IMR-90 (cell line): ENCODE measurements at regions not wholly inside any gene's neighbourhood (a gene's known extent, or its start where the extent isn't known, plus 50 kb on each side); places are given as distances from the start of the nearest gene placed in this dataset.

ENCODE experiments used
- ATAC-seq: fragments of 200-7000 bp; cut with Tn5 transposase; 2 replicates; pipeline ENCODE4 v1.9.1; 2020; ENCODE audit warnings: low read depth, mild to moderate bottlenecking, moderate library complexity
- BruUV-seq: library from RNA; stranded (reverse); fragments of 400-500 nt; replicated peaks from 2 replicates; lab custom pipeline; 2021; lab: Mats Ljungman, UMichigan
- CTCF ChIA-PET: fragments of 300-600 bp; formaldehyde crosslinking; extraction: SDS; loops from one replicate; lab custom pipeline; 2021; ENCODE audit warnings: antibody characterized with exemption; lab: Yijun Ruan, JAX
- POLR2A ChIA-PET: fragments of 300-600 bp; sonication (Branson Sonifier 250); formaldehyde crosslinking; loops from one replicate; lab custom pipeline; 2022; ENCODE audit warnings: antibody characterized with exemption; ENCODE audit not compliant: unreplicated experiment; lab: Charles Lee
- DNase-seq: peaks from one replicate; pipeline ENCODE4 v3.0.0; 2013
- H2AFZ ChIP-seq: replicated peaks from 2 replicates; pipeline ENCODE3; 2013; ENCODE audit warnings: low read length, mild to moderate bottlenecking; ENCODE audit not compliant: poor library complexity
- H2AK5ac ChIP-seq: 2 replicates; pipeline ENCODE4 v1.6.1; 2013; ENCODE audit warnings: low read depth, low read length, inconsistent platforms
- H2AK9ac ChIP-seq: replicated peaks from 2 replicates; pipeline ENCODE3; 2013; ENCODE audit warnings: mild to moderate bottlenecking, low read depth, low read length, moderate library complexity; ENCODE audit not compliant: poor library complexity
- H2BK120ac ChIP-seq: 2 replicates; pipeline ENCODE4 v1.6.1; 2013; ENCODE audit warnings: low read depth, low read length, inconsistent platforms
- H2BK15ac ChIP-seq: 3 replicates; pipeline ENCODE4 v1.6.1; 2013; ENCODE audit warnings: low read depth, low read length, inconsistent platforms
- H2BK20ac ChIP-seq: 2 replicates; pipeline ENCODE4 v1.6.1; 2013; ENCODE audit warnings: low read depth, mild to moderate bottlenecking, inconsistent platforms, low read length, moderate library complexity
- H2BK5ac ChIP-seq: 2 replicates; pipeline ENCODE4 v1.6.1; 2013; ENCODE audit warnings: mild to moderate bottlenecking, low read depth, low read length, inconsistent platforms; ENCODE audit not compliant: poor library complexity, severe bottlenecking
- H3K14ac ChIP-seq: replicated peaks from 2 replicates; pipeline ENCODE4 v1.6.1; 2013; ENCODE audit warnings: low read depth, low read length, inconsistent platforms
- H3K18ac ChIP-seq: 2 replicates; pipeline ENCODE4 v1.6.1; 2013; ENCODE audit warnings: low read depth, low read length, control low read depth
- H3K23ac ChIP-seq: 2 replicates; pipeline ENCODE4 v1.6.1; 2013; ENCODE audit warnings: low read depth, low read length, inconsistent platforms
- H3K27ac ChIP-seq: 2 replicates; pipeline ENCODE4 v1.5.1; 2013; ENCODE audit warnings: mild to moderate bottlenecking, control low read depth, low read length; ENCODE audit not compliant: insufficient read depth
- H3K27me3 ChIP-seq: 2 replicates; pipeline ENCODE4 v1.6.1; 2013; ENCODE audit warnings: low read length; ENCODE audit not compliant: control insufficient read depth, insufficient read depth
- H3K36me3 ChIP-seq: 2 replicates; pipeline ENCODE4 v1.6.1; 2013; ENCODE audit warnings: low read length, mixed read lengths; ENCODE audit not compliant: control insufficient read depth, insufficient read depth
- H3K4ac ChIP-seq: 2 replicates; pipeline ENCODE4 v1.6.1; 2013; ENCODE audit warnings: low read depth, low read length, inconsistent platforms
- H3K4me1 ChIP-seq: 2 replicates; pipeline ENCODE4 v1.6.1; 2013; ENCODE audit warnings: low read length, mixed read lengths; ENCODE audit not compliant: control insufficient read depth, insufficient read depth
- H3K4me2 ChIP-seq: 2 replicates; pipeline ENCODE4 v1.6.1; 2013; ENCODE audit warnings: low read depth, mild to moderate bottlenecking, control low read depth, low read length, moderate library complexity
- H3K4me3 ChIP-seq: 2 replicates; pipeline ENCODE4 v1.5.1; 2013; ENCODE audit warnings: low read depth, mild to moderate bottlenecking, control low read depth, low read length, moderate library complexity; ENCODE audit not compliant: insufficient read depth
- H3K56ac ChIP-seq: 2 replicates; pipeline ENCODE4 v1.6.1; 2013; ENCODE audit warnings: low read length, inconsistent platforms; ENCODE audit not compliant: insufficient read depth; ENCODE audit errors: extremely low read depth
- H3K79me1 ChIP-seq, 2 experiments: 2 replicates each; pipeline ENCODE4 v1.6.1; 2013; ENCODE audit warnings: low read length in 2 of 2, inconsistent platforms in 1 of 2, low read depth in 1 of 2
- H3K9ac ChIP-seq: 2 replicates; pipeline ENCODE4 v1.6.1; 2013; ENCODE audit warnings: low read depth, low read length, control low read depth
- H3K9me1 ChIP-seq: 2 replicates; pipeline ENCODE4 v1.6.1; 2013; ENCODE audit warnings: low read length, inconsistent platforms; ENCODE audit not compliant: insufficient read depth
- H3K9me3 ChIP-seq: 2 replicates; pipeline ENCODE4 v1.6.1; 2013; ENCODE audit warnings: low read length; ENCODE audit not compliant: control insufficient read depth, insufficient read depth
- H4K20me1 ChIP-seq: 2 replicates; pipeline ENCODE4 v1.6.1; 2013; ENCODE audit warnings: low read length, inconsistent platforms; ENCODE audit not compliant: insufficient read depth
- H4K5ac ChIP-seq: 2 replicates; pipeline ENCODE4 v1.6.1; 2013; ENCODE audit warnings: mild to moderate bottlenecking, low read depth, low read length, control low read depth
- H4K8ac ChIP-seq, 2 experiments: 2 replicates each; pipeline ENCODE4 v1.6.1; 2013; ENCODE audit warnings: low read depth in 2 of 2, low read length in 2 of 2, control low read depth in 1 of 2, inconsistent platforms in 1 of 2
- H4K91ac ChIP-seq: 2 replicates; pipeline ENCODE4 v1.6.1; 2013; ENCODE audit warnings: low read depth, low read length, inconsistent platforms; ENCODE audit not compliant: insufficient read depth
- BHLHE40 ChIP-seq: fragments of 150-350 bp; IDR thresholded peaks from 2 replicates; pipeline ENCODE4 v1.6.1; 2016; ENCODE audit warnings: mild to moderate bottlenecking, low read depth, low read length
- CEBPB ChIP-seq: IDR thresholded peaks from 2 replicates; pipeline ENCODE4 v1.6.1; 2012; ENCODE audit warnings: low read depth, low read length, improper control_type of control experiment
- CHD1 ChIP-seq: IDR thresholded peaks from 2 replicates; pipeline ENCODE4 v1.6.1; 2012; ENCODE audit warnings: low read depth, low read length, improper control_type of control experiment
- CTCF ChIP-seq: conservative IDR thresholded peaks from 2 replicates; pipeline ENCODE4 v1.5.1; 2012; ENCODE audit warnings: mild to moderate bottlenecking, low read depth, low read length, improper control_type of control experiment
- ELK1 ChIP-seq: fragments of 150-350 bp; IDR thresholded peaks from 2 replicates; pipeline ENCODE4 v1.6.1; 2016; ENCODE audit warnings: low read depth, mild to moderate bottlenecking, low read length, moderate library complexity, borderline replicate concordance
- FOS ChIP-seq: fragments of 150-350 bp; IDR thresholded peaks from 2 replicates; pipeline ENCODE4 v1.6.1; 2016; ENCODE audit warnings: low read depth, low read length
- MAFK ChIP-seq: IDR thresholded peaks from 2 replicates; pipeline ENCODE4 v1.6.1; 2012; ENCODE audit warnings: low read depth, low read length, improper control_type of control experiment
- MAZ ChIP-seq: IDR thresholded peaks from 2 replicates; pipeline ENCODE4 v1.6.1; 2012; ENCODE audit warnings: low read depth, mild to moderate bottlenecking, low read length, improper control_type of control experiment, moderate library complexity, borderline replicate concordance
- MXI1 ChIP-seq: IDR thresholded peaks from 2 replicates; pipeline ENCODE4 v1.6.1; 2012; ENCODE audit warnings: low read depth, mild to moderate bottlenecking, low read length, moderate library complexity, borderline replicate concordance
- NFE2L2 ChIP-seq: fragments of 150-350 bp; IDR thresholded peaks from 2 replicates; pipeline ENCODE4 v1.6.1; 2016; ENCODE audit warnings: low read depth, mild to moderate bottlenecking, low read length
- POLR2A ChIP-seq: IDR thresholded peaks from 2 replicates; pipeline ENCODE4 v1.6.1; 2012; ENCODE audit warnings: mild to moderate bottlenecking, low read depth, low read length
- RAD21 ChIP-seq: IDR thresholded peaks from 2 replicates; pipeline ENCODE4 v1.6.1; 2012; ENCODE audit warnings: low read length, improper control_type of control experiment
- RCOR1 ChIP-seq: IDR thresholded peaks from 2 replicates; pipeline ENCODE4 v1.6.1; 2012; ENCODE audit warnings: mild to moderate bottlenecking, low read length, improper control_type of control experiment; ENCODE audit not compliant: insufficient replicate concordance
- RFX5 ChIP-seq: IDR thresholded peaks from 2 replicates; pipeline ENCODE4 v1.8.0; 2012; ENCODE audit warnings: low read depth, mild to moderate bottlenecking, low read length, moderate library complexity
- SMC3 ChIP-seq: fragments of 150-350 bp; IDR thresholded peaks from 2 replicates; pipeline ENCODE4 v1.6.1; 2016; ENCODE audit warnings: low read depth, mild to moderate bottlenecking, antibody characterized with exemption, low read length, moderate library complexity
- USF2 ChIP-seq: fragments of 150-350 bp; IDR thresholded peaks from 2 replicates; pipeline ENCODE4 v1.6.1; 2017; ENCODE audit warnings: mild to moderate bottlenecking, antibody characterized with exemption, low read length, low read depth
- WGBS, 2 experiments: methylation state at CpG; one replicate each; pipeline versions ENCODE4 v1.1.5 to v1.1.7; 2013; ENCODE audit warnings: missing lambda C conversion rate in 2 of 2; ENCODE audit not compliant: insufficient read length in 1 of 2; ENCODE audit errors: extremely low coverage in 2 of 2; 5-methylcytosine and 5-hydroxymethylcytosine counted together
- dilution Hi-C: fragments of 300-500 bp; cut with HindIII; formaldehyde crosslinking; loops from one replicate; pipeline ENCODE4 v1.14.3; 2018; ENCODE audit warnings: low sequenced_read_pairs; ENCODE audit not compliant: unreplicated experiment
- in situ Hi-C: fragments of 300-500 bp; cut with MboI; formaldehyde crosslinking; loops from 3 replicates; pipeline ENCODE4 v1.14.3; 2019; ENCODE audit warnings: low sequenced_read_pairs, inconsistent platforms, mixed read lengths
- intact Hi-C: fragments of 100-400 bp; cut with micrococcal nuclease; formaldehyde crosslinking; loops from 2 replicates; pipeline ENCODE4 v1.10.0; 2022

GRCh38 chr9:16289639-16290038 is 580.8 kb downstream of the BNC2 start:
- no peak overlapping the region for H3K14ac ChIP-seq
- peaks cover 3% of the 10 kb centered on the region; the same call in 1 of the 2 replicates for H3K27me3 ChIP-seq
- no peak overlapping the region for H2BK15ac ChIP-seq
- no peak overlapping the region for H4K5ac ChIP-seq
- H2AFZ ChIP-seq, result no peak overlapping the region
- H4K20me1 ChIP-seq, result no peaks in the 10 kb centered on the region
- intact Hi-C loops (no loop called here), dilution Hi-C loops (no loop called here), in situ Hi-C loops (no loop called here)
- H2BK20ac ChIP-seq, result no peak overlapping the region
- H3K9me3 ChIP-seq, result peaks cover 4% of the 10 kb centered on the region; the same call in 1 of the 2 replicates
- no peak overlapping the region for H3K23ac ChIP-seq
- no peak overlapping the region for H3K27ac ChIP-seq
- no peak overlapping the region for H3K4me2 ChIP-seq
- no peak overlapping the region for H2AK9ac ChIP-seq
- no peak overlapping the region for H4K8ac ChIP-seq
- H3K9me1 ChIP-seq, result no peaks in the 10 kb centered on the region
- no peak overlapping the region for H2BK5ac ChIP-seq
- H3K56ac ChIP-seq, result no peak overlapping the region
- BruUV-seq, result no TSS peak
- H4K91ac ChIP-seq, result no peak overlapping the region
- H3K4me1 ChIP-seq, result no peaks in the 10 kb centered on the region; the same call in 1 of the 2 replicates
- no peak overlapping the region for H3K4me3 ChIP-seq
- H3K4ac ChIP-seq, result no peak overlapping the region
- H2AK5ac ChIP-seq, result no peak overlapping the region
- no peak overlapping the region for H3K9ac ChIP-seq
- ATAC-seq, result no peak
- no peak overlapping the region for H3K18ac ChIP-seq
- CTCF ChIA-PET, result no interaction called here
- POLR2A ChIA-PET, result interaction anchor here (0.6 kb wide), 1 partner anchor 40 kb away, joined by 3 read pairs; no protein-coding TSS in a partner anchor
- WGBS, 2 experiments, result 100% methylated on average over 2 of the region's 3 CpGs; no CpG with 5 or more reads in 1 of the 2 experiments
- H2BK120ac ChIP-seq, result no peak overlapping the region
- no peak for TF ChIP-seq POLR2A
- no peak for TF ChIP-seq CEBPB
- no peak for TF ChIP-seq RFX5
- no peak for TF ChIP-seq CTCF
- no peak for TF ChIP-seq USF2
- no peak for TF ChIP-seq FOS
- no peak for TF ChIP-seq MXI1
- TF ChIP-seq BHLHE40, result no peak
- TF ChIP-seq RAD21, result no peak
- TF ChIP-seq CHD1, result no peak
- no peak for TF ChIP-seq MAFK
- no peak for TF ChIP-seq SMC3
- no peak for TF ChIP-seq ELK1
- no peak for TF ChIP-seq MAZ
- TF ChIP-seq NFE2L2, result no peak
- TF ChIP-seq RCOR1, result no peak
- H3K36me3 ChIP-seq, result no peaks in the 10 kb centered on the region
- no peak for DNase-seq
- H3K79me1 ChIP-seq, result no peaks in the 10 kb centered on the region
